ENCODE measurements at regions not wholly inside any gene's neighbourhood (a gene's known extent, or its start where the extent isn't known, plus 50 kb on each side); places are given as distances from the start of the nearest gene placed in this dataset.
"Not testable (repeated sequence)": the region's sequence is repeated elsewhere in the genome, so short reads cannot be mapped to it uniquely, and the experiment has no call there.

- DNase-seq (ENCODE audit: extremely low read depth in 1 of 2, low read depth in 1 of 2), result no peak
These were observed 76.3 kb upstream of the LIPC start for GRCh38 chr15:58355382-58355971.

GRCh38 chr15:58355973-58356372 lies 75.8 kb upstream of the LIPC start:
- DNase-seq (ENCODE audit: extremely low read depth in 1 of 2, low read depth in 1 of 2), result no peak

- no peak for DNase-seq (ENCODE audit: extremely low read depth in 1 of 2, low read depth in 1 of 2)
These were observed 74.0 kb upstream of the LIPC start for GRCh38 chr15:58357529-58358476.

GRCh38 chr15:58360421-58361090 lies 71.2 kb upstream of the LIPC start:
- no peak for DNase-seq (ENCODE audit: extremely low read depth in 1 of 2, low read depth in 1 of 2)

DNA sequence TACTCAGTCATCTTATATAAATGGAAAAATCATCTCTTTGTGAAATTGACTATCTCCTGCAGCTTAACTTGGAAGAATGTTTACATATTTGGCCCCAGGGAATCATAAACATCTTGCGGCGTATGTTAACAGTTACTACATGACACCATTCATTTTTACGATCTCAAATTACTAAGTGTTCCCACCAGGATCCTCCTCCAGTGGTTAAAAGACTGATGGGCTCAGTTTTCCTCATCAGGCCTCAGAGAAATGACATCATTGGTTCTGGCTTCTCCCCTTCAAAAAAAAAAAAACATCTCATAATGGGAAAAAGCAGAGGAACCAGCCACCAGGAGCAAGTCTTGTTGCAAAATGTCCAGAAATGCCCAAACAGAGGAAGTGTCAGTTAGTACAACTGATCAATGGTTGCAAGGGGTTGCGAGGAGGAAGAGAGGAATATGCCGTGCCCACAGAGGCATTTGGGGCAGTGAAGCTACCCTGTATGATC lies 70.5 kb upstream of the LIPC start:
- no peak for DNase-seq (ENCODE audit: extremely low read depth in 1 of 2, low read depth in 1 of 2)

GRCh38 chr15:58362262-58362922 lies 69.4 kb upstream of the LIPC start:
- no peak for DNase-seq (ENCODE audit: extremely low read depth in 1 of 2, low read depth in 1 of 2)

DNA sequence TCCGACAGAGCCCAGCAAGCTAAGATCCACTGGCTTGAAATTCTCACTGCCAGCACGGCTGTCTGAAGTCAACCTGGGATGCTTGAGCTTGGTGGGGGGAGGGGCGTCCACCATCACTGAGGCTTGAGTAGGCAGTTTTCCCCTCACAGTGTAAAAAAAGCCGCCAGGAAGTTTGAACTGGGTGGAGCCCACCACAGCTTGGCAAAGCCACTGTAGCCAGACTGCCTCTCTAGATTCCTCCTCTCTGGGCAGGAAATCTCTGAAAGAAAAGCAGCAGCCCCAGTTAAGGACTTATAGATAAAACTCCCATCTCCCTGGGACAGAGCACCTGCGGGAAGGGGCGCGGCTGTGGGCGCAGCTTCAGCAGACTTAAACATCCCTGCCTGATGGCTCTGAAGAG lies 68.7 kb upstream of the LIPC start:
- DNase-seq (ENCODE audit: extremely low read depth in 1 of 2, low read depth in 1 of 2), result not testable (repeated sequence)

DNA sequence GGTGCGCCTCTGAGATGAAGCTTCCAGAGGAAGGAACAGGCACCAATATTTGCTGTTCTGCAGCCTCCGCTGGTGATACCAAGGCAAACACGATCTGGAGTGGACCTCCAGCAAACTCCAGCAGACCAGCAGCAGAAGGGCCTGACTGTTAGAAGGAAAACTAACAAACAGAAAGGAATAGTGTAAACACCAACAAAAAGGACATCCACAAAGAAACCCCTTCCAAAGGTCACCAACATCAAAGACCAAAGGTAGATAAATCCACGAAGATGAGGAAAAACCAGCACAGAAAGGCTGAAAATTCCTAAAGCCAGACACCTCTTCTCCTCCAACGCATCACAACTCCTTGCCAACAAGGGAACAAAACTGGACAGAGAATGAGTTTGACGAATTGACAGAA lies 68.1 kb upstream of the LIPC start:
- DNase-seq (ENCODE audit: extremely low read depth in 1 of 2, low read depth in 1 of 2), result not testable (repeated sequence)

DNA sequence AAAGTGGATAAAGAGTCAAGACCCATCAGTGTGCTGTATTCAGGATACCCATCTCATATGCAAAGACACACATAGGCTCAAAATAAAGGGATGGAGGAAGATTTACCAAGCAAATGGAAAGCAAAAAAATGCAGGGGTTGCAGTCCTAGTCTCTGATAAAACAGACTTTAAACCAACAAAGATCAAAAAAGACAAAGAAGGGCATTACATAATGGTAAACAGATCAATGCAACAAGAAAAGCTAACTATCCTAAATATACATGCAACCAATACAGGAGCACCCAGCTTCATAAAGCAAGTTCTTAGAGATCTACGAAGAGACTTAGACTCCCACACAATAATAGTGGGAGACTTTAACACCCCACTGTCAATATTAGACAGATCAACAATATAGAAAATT lies 66.7 kb upstream of the LIPC start:
- DNase-seq (ENCODE audit: extremely low read depth in 1 of 2, low read depth in 1 of 2), result not testable (repeated sequence)

GRCh38 chr15:58369261-58369701 lies 62.5 kb upstream of the LIPC start:
- no peak for DNase-seq (ENCODE audit: extremely low read depth in 1 of 2, low read depth in 1 of 2)

DNA sequence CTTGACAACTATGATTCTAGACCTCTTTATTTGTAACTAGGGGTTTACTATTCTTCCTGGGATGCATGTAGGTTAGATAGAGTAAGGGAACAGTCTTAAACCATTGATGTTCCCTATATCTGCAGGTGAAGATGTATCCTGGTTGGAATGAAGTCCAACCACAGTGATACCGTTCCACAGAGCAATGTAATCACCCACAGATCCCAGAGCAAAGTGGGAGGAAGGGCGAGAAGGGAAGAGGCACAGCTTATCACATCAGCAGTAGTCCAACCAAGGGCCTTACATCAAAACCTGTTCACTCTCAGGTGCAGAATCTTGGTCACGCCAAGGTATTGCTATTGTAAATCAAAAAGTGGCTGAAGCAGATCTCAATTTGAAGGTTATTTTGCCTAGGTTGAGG lies 61.8 kb upstream of the LIPC start:
- DNase-seq (ENCODE audit: extremely low read depth in 1 of 2, low read depth in 1 of 2), result no peak

DNA sequence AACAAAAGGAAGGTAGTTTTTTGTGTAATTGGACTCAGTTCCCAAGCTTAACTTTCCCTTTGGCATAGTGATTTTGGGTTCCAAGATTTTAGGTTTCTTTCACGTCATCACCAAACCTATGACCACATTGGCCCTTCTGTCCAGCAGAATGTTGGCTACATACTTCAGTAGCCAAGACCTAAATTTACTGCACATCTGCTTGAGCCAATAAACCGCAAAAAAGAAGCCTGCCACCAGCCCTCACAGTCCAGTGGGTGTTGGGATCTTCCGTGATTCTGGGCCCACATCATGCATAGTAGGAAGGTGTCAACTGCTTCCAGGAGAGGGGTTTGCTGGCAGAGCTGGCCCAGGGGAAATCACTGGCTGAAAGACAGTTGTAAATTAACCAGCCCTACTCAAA lies 57.6 kb upstream of the LIPC start:
- no peak for DNase-seq (ENCODE audit: extremely low read depth in 1 of 2, low read depth in 1 of 2)

DNA sequence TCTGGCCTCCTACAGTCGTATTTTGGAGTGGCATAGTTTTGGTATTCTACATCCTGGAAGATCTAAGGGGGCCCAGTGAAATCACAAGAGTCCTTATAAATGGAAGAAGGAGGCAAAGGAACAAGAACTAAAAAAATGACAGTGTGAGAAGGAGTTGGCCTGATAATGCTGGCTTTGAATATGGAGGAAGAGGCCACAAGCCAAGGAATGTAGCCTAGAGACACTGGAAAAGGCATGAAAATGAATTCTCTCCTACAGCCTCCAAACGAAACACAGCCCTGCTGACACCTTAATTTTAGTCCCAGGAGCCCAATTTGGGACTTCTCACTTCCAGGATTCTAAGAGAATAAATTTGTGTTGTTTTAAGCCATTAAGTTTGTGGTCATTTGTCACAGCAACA lies 54.6 kb upstream of the LIPC start:
- no peak for DNase-seq (ENCODE audit: extremely low read depth in 1 of 2, low read depth in 1 of 2)

DNA sequence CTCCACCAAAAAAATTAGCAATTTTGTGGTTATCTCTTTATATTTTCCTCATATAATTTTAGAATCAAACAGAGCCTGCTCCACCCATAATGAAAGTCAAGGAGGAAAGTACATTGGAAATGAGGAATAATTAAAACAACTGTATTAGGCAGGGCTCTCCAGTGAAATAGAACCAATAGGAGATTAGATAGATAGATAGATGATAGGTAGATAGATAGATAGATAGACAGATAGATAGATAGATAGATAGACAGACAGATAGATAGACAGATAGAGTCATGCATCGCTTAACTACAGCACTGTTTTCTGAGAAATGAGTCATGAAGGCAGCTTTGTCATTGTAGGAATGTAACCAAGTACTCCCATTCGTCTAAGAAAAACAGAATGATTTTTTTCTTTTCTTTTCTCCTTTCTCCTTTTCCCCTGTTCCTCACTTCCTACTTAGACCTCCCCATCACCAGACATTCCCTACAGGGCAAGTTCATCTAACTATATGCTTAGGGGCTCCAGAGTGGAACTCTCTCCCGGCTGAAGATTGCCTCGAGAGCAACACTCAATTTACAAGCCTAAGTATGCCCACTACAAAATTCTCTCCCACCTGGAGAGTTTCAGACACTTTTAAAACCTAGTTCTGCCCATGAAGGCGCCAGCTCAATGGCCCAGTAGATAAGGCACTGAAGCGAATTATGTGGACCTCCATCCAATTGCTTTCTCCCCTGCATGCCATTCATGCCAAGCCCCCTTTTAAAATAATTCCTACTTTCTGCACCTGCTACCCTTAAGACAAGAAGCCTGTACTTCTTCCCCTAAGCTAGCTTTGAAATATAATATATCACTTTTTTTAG lies 53.3 kb upstream of the LIPC start:
- DNase-seq (ENCODE audit: extremely low read depth in 1 of 2, low read depth in 1 of 2), result no peak

DNA sequence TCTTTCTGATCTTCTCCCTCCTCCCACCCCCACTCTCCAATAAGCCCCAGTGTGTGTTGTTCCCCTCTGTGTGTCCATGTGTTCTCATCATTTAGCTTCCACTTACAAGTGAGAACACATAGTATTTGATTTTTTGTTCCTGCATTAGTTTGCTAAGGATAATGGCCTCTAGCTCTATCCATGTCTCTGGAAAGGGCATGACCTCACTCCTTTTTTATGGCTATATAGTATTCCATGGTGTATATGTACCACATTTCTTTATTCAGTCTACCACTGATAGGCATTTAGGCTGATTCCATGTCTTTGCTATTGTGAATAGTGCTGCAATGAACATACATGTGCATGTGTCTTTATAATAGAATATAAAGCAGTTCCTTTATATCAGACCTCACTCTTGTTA lies 52.3 kb upstream of the LIPC start:
- DNase-seq (ENCODE audit: extremely low read depth in 1 of 2, low read depth in 1 of 2), result not testable (repeated sequence)

DNA sequence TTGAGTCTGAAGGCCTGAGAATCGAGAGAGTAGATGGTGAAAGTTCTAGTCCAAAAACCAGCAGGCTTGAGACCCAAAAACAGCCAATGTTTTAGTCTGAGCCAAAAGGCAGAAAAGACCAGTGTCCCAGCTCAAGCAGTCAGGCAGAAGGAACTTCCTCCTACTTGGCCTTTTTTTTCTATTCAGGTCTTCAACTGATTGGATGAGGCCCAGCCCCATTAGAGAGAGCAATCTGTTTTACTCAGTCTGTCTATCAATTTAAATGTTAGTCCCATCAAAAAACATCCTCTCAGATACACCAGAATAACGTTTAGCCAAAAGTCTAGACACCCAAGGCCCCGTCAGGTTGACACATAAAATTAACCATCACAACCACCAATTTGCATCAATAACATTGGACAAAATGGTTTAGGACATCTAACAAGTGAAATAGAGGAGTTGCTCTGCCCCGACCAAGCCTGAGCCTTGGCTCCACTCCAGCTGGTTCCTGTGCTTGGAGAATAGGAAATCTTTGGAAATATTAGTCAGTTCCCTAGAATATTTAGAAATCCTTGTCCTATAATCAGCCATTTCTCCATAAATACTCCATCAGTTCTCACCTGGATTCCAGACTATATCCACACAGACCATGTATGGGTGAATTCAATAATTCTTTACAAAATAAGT lies 51.4 kb upstream of the LIPC start:
- DNase-seq (ENCODE audit: extremely low read depth in 1 of 2, low read depth in 1 of 2), result no peak

GRCh38 chr15:58381697-58382096 lies 50.1 kb upstream of the LIPC start:
- DNase-seq (ENCODE audit: extremely low read depth in 1 of 2, low read depth in 1 of 2), result no peak

Measured in stimulated activated CD8-positive, alpha-beta memory T cell treated with anti-CD3 and anti-CD28 coated beads, Interleukin-7, amount 100 ng/mL, for 48 hours (primary cell).